ENCODE measurements at regions not wholly inside any gene's neighbourhood (a gene's known extent, or its start where the extent isn't known, plus 50 kb on each side); places are given as distances from the start of the nearest gene placed in this dataset.
"Not testable (repeated sequence)": the region's sequence is repeated elsewhere in the genome, so short reads cannot be mapped to it uniquely, and the experiment has no call there.

DNA sequence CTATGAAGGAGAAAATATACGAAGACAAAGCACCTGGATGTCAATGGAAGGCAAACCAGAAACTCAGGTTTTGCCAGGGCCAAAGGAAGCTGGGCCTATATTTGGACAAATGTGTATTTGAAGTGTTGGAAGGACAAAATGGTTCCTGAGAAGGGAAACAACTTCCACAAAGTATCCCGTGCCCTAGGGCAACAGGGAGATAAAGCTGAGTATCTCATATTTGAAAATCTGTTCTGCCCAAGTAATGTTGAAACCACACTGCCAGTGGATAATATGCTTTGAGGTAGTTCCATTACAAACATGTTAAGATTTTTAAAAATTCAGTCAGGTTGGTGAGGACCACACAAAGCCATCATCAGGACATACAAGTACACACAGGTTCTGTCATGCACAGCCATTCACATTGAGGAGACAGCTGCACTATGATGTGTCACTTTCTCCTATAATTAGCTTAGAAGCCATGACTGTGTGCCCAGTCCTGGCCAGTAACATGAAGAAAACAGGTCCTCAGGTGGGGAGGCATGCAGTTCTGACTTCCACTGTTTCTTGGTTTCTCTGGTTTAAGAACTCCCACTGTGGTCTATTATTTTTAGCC is 116.4 kb downstream of the PWWP3B start:
- POLR2A ChIA-PET (ENCODE audit: low non-redundant PET), result no interaction called here
- no peak for DNase-seq (ENCODE audit: low spot score)
- no peak overlapping the region for H3K4me3 ChIP-seq (ENCODE audit: low read depth, low read length, poor library complexity, severe bottlenecking)
- TF ChIP-seq EZH2 (IDR thresholded peaks at IDR 0.05; ENCODE audit: borderline replicate concordance, low read depth, low read length, poor library complexity, severe bottlenecking), result no peak
- TF ChIP-seq, protein P1, sequence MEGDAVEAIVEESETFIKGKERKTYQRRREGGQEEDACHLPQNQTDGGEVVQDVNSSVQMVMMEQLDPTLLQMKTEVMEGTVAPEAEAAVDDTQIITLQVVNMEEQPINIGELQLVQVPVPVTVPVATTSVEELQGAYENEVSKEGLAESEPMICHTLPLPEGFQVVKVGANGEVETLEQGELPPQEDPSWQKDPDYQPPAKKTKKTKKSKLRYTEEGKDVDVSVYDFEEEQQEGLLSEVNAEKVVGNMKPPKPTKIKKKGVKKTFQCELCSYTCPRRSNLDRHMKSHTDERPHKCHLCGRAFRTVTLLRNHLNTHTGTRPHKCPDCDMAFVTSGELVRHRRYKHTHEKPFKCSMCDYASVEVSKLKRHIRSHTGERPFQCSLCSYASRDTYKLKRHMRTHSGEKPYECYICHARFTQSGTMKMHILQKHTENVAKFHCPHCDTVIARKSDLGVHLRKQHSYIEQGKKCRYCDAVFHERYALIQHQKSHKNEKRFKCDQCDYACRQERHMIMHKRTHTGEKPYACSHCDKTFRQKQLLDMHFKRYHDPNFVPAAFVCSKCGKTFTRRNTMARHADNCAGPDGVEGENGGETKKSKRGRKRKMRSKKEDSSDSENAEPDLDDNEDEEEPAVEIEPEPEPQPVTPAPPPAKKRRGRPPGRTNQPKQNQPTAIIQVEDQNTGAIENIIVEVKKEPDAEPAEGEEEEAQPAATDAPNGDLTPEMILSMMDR (conservative IDR thresholded peaks at IDR 0.05; ENCODE audit: low read depth, low read length), result no peak
- H3K27ac ChIP-seq (ENCODE audit: low read depth, low read length, poor library complexity, severe bottlenecking), result no peak overlapping the region
- no peaks in the 10 kb centered on the region for H3K36me3 ChIP-seq (ENCODE audit: insufficient read depth, low read length, poor library complexity, severe bottlenecking)
- no peaks in the 10 kb centered on the region for H3K4me1 ChIP-seq (ENCODE audit: insufficient read depth, low read length, poor library complexity, severe bottlenecking)
- CTCF ChIA-PET, result no interaction called here
- H3K27me3 ChIP-seq (replicated peaks; ENCODE audit: insufficient read depth, low read depth, low read length, poor library complexity), result no peaks in the 10 kb centered on the region
- no TSS peak for BruUV-seq (replicated peaks)
- no peaks in the 10 kb centered on the region for H3K9me3 ChIP-seq (ENCODE audit: low read depth, low read length, poor library complexity, severe bottlenecking)
- intact Hi-C loops (cut with micrococcal nuclease; ENCODE audit: unreplicated experiment), result no loop called here

DNA sequence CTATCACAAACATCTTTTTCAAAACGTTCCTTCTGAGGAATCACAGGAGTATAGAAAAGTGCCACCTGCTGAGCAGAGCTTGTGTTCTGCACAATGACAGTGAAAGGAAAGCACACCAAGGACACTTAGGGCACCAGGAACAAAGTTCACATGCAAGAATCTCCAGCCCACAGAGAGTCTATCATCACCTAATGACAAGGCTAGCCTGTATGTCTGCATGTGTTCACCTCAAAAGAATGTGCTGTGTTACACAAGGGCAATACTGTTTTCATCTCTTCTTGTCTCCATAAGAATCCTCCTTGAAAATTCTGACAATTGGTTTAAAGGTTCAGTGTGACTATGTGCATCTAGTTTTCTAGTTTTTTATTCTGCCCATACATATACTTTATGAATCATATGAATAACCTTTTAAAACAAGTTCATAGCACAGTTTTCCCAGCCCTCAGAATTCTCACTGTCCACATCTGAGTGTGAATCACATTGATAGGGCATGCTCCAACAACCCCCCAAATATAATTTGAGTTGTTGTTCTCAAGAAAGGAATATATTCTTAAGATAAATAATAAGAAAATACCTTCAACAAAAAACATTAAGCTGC is 118.0 kb downstream of the PWWP3B start:
- CTCF ChIA-PET, result no interaction called here
- DNase-seq (ENCODE audit: low spot score), result no peak
- H3K27me3 ChIP-seq (replicated peaks; ENCODE audit: insufficient read depth, low read depth, low read length, poor library complexity), result no peaks in the 10 kb centered on the region

GRCh38 chrX:106290778-106291177 is 122.7 kb downstream of the PWWP3B start:
- H3K9me3 ChIP-seq (ENCODE audit: low read depth, low read length, poor library complexity, severe bottlenecking); H3K36me3 ChIP-seq (ENCODE audit: insufficient read depth, low read length, poor library complexity, severe bottlenecking); CTCF ChIA-PET; DNase-seq (ENCODE audit: low spot score); H3K4me1 ChIP-seq (ENCODE audit: insufficient read depth, low read length, poor library complexity, severe bottlenecking); POLR2A ChIA-PET (ENCODE audit: low non-redundant PET); BruUV-seq (replicated peaks); H3K27me3 ChIP-seq (replicated peaks; ENCODE audit: insufficient read depth, low read depth, low read length, poor library complexity); H3K4me3 ChIP-seq (ENCODE audit: low read depth, low read length, poor library complexity, severe bottlenecking); intact Hi-C loops (cut with micrococcal nuclease; ENCODE audit: unreplicated experiment); H3K27ac ChIP-seq (ENCODE audit: low read depth, low read length, poor library complexity, severe bottlenecking): not testable (repeated sequence)

More for the DNA sequence above, 118.0 kb downstream of the PWWP3B start:
- BruUV-seq (replicated peaks), result no TSS peak
- Histone ChIP-seq H3K27ac (ENCODE audit: low read depth, low read length, poor library complexity, severe bottlenecking) (no peak overlapping the region), H3K4me1 (ENCODE audit: insufficient read depth, low read length, poor library complexity, severe bottlenecking) (no peaks in the 10 kb centered on the region), H3K36me3 (ENCODE audit: insufficient read depth, low read length, poor library complexity, severe bottlenecking) (no peaks in the 10 kb centered on the region), H3K9me3 (ENCODE audit: low read depth, low read length, poor library complexity, severe bottlenecking) (no peaks in the 10 kb centered on the region), H3K4me3 (ENCODE audit: low read depth, low read length, poor library complexity, severe bottlenecking) (no peak overlapping the region)
- intact Hi-C loops (cut with micrococcal nuclease; ENCODE audit: unreplicated experiment), result no loop called here
- TF ChIP-seq, protein P1 (conservative IDR thresholded peaks at IDR 0.05; ENCODE audit: low read depth, low read length), result no peak
- no peak for TF ChIP-seq EZH2 (IDR thresholded peaks at IDR 0.05; ENCODE audit: borderline replicate concordance, low read depth, low read length, poor library complexity, severe bottlenecking)
- POLR2A ChIA-PET (ENCODE audit: low non-redundant PET), result no interaction called here

GRCh38 chrX:106291779-106292390 is 123.8 kb downstream of the PWWP3B start:
- BruUV-seq (replicated peaks); H3K27ac ChIP-seq (ENCODE audit: low read depth, low read length, poor library complexity, severe bottlenecking); H3K4me1 ChIP-seq (ENCODE audit: insufficient read depth, low read length, poor library complexity, severe bottlenecking); POLR2A ChIA-PET (ENCODE audit: low non-redundant PET); H3K36me3 ChIP-seq (ENCODE audit: insufficient read depth, low read length, poor library complexity, severe bottlenecking); H3K27me3 ChIP-seq (replicated peaks; ENCODE audit: insufficient read depth, low read depth, low read length, poor library complexity); CTCF ChIA-PET; DNase-seq (ENCODE audit: low spot score); H3K9me3 ChIP-seq (ENCODE audit: low read depth, low read length, poor library complexity, severe bottlenecking); intact Hi-C loops (cut with micrococcal nuclease; ENCODE audit: unreplicated experiment); H3K4me3 ChIP-seq (ENCODE audit: low read depth, low read length, poor library complexity, severe bottlenecking): not testable (repeated sequence)

Measured in A673 (cell line).